Glomerular endothelial cell (primary cell): ENCODE measurements at regions not wholly inside any gene's neighbourhood (a gene's known extent, or its start where the extent isn't known, plus 50 kb on each side); places are given as distances from the start of the nearest gene placed in this dataset.

Experiments
- DNase-seq: peaks from one replicate; pipeline ENCODE4 v3.0.0-alpha.2; 2011; ENCODE audit warnings: low read depth, low spot score; ENCODE audit errors: extremely low read depth

GRCh38 chr21:24200052-24200451 lies 1407.2 kb downstream of the MRPL39 start:
- DNase-seq: no peak

- no peak for DNase-seq
These were observed 1409.4 kb downstream of the MRPL39 start for GRCh38 chr21:24197923-24198322.

GRCh38 chr21:24197132-24197643 lies 1410.1 kb downstream of the MRPL39 start:
- DNase-seq: no peak

- DNase-seq: no peak
These were observed 1418.8 kb downstream of the MRPL39 start for GRCh38 chr21:24188506-24188905.

- no peak for DNase-seq
These were observed 1424.2 kb downstream of the MRPL39 start for GRCh38 chr21:24183077-24183476.

GRCh38 chr21:24179110-24179509 lies 1428.2 kb downstream of the MRPL39 start:
- DNase-seq: no peak

- DNase-seq: no peak
These were observed 1432.2 kb downstream of the MRPL39 start for GRCh38 chr21:24175106-24175505.

GRCh38 chr21:24171736-24172135 lies 1435.5 kb downstream of the MRPL39 start:
- DNase-seq: no peak

GRCh38 chr21:24163539-24163938 lies 1443.7 kb downstream of the MRPL39 start:
- DNase-seq: no peak

- no peak for DNase-seq
These were observed 1446.8 kb downstream of the MRPL39 start for GRCh38 chr21:24160528-24160927.

- no peak for DNase-seq
These were observed 1454.1 kb downstream of the MRPL39 start for GRCh38 chr21:24153137-24153536.

- no peak for DNase-seq
These were observed 1456.5 kb downstream of the MRPL39 start for GRCh38 chr21:24150753-24151152.

GRCh38 chr21:24148461-24148860 lies 1458.8 kb downstream of the MRPL39 start:
- no peak for DNase-seq

- DNase-seq: no peak
These were observed 1459.6 kb downstream of the MRPL39 start for GRCh38 chr21:24147674-24148073.

GRCh38 chr21:24131056-24131455 lies 1476.2 kb downstream of the MRPL39 start:
- DNase-seq: no peak

GRCh38 chr21:24127651-24128050 lies 1479.6 kb downstream of the MRPL39 start:
- no peak for DNase-seq

GRCh38 chr21:24123785-24124184 lies 1483.5 kb downstream of the MRPL39 start:
- DNase-seq: no peak

GRCh38 chr21:24118738-24119459 lies 1488.4 kb downstream of the MRPL39 start:
- no peak for DNase-seq

GRCh38 chr21:24115141-24115540 lies 1492.1 kb downstream of the MRPL39 start:
- no peak for DNase-seq

- DNase-seq: no peak
These were observed 1495.3 kb downstream of the MRPL39 start for GRCh38 chr21:24112020-24112419.

GRCh38 chr21:24110846-24111245 lies 1496.4 kb downstream of the MRPL39 start:
- no peak for DNase-seq

- DNase-seq: no peak
These were observed 1510.1 kb downstream of the MRPL39 start for GRCh38 chr21:24097181-24097580.

GRCh38 chr21:24096651-24097050 lies 1510.6 kb downstream of the MRPL39 start:
- DNase-seq: no peak
